Aorta (tissue), 5 donors: ENCODE measurements at regions not wholly inside any gene's neighbourhood (a gene's known extent, or its start where the extent isn't known, plus 50 kb on each side); places are given as distances from the start of the nearest gene placed in this dataset.
"Not testable (repeated sequence)": the region's sequence is repeated elsewhere in the genome, so short reads cannot be mapped to it uniquely, and the experiment has no call there.

Source experiments
- ATAC-seq: fragments of 200-7000 bp; cut with Tn5 transposase; one replicate; pipeline ENCODE4 v1.9.1; 2022; ENCODE audit warnings: moderate library complexity; ENCODE audit not compliant: low FRiP score
- DNase-seq, 2 donors: peaks; one replicate each; pipeline ENCODE4 v3.0.0-alpha.2; 2020
- H3K27ac ChIP-seq, 2 donors: one replicate each; pipeline ENCODE4 v1.5.1; 2013; ENCODE audit warnings: low read length in 2 of 2, mild to moderate bottlenecking in 2 of 2, moderate library complexity in 2 of 2, control low read depth in 1 of 2, inconsistent platforms in 1 of 2, low read depth in 1 of 2
- H3K27me3 ChIP-seq, 2 donors: one replicate each; pipeline ENCODE4 v1.6.1; 2013; ENCODE audit warnings: control low read depth in 1 of 2, low read length in 1 of 2, mild to moderate bottlenecking in 1 of 2, moderate library complexity in 1 of 2; ENCODE audit not compliant: insufficient read depth in 2 of 2, control insufficient read depth in 1 of 2
- H3K36me3 ChIP-seq, 2 donors: one replicate each; pipeline ENCODE4 v1.6.1; 2013; ENCODE audit warnings: control low read depth in 1 of 2, low read length in 1 of 2, mild to moderate bottlenecking in 1 of 2; ENCODE audit not compliant: insufficient read depth in 2 of 2, control insufficient read depth in 1 of 2
- H3K4me1 ChIP-seq, 2 donors: one replicate each; pipeline ENCODE4 v1.6.1; 2013; ENCODE audit warnings: low read length in 2 of 2, control low read depth in 1 of 2, mild to moderate bottlenecking in 1 of 2, moderate library complexity in 1 of 2; ENCODE audit not compliant: insufficient read depth in 2 of 2, control insufficient read depth in 1 of 2
- H3K4me3 ChIP-seq, 2 donors: one replicate each; pipeline ENCODE4 v1.5.1; 2013; ENCODE audit warnings: low read length in 2 of 2, control low read depth in 1 of 2, mild to moderate bottlenecking in 1 of 2
- H3K9me3 ChIP-seq: one replicate; pipeline ENCODE4 v1.6.1; 2013; ENCODE audit warnings: mild to moderate bottlenecking, low read length; ENCODE audit not compliant: control insufficient read depth
- WGBS, 2 donors: extraction: QIAGEN DNeasy Blood & Tissue Kit; methylation state at CpG; one replicate each; pipeline ENCODE4 v1.1.7; 2013; 5-methylcytosine and 5-hydroxymethylcytosine counted together
- intact Hi-C, 2 donors: fragments of 100-400 bp; cut with DNase I; formaldehyde crosslinking; loops; one replicate each; pipeline versions ENCODE4 v1.14.2 to v1.15.0; 2022
- donor health status: healthy with polysubstance abuse.
- donor health status: Bipolar disorder and iron deficiency.
- donor health status: DM: no; HTN: no; CAD: no.
- donor health status: DM: no; HTN: no; CAD: no.
- donor health status: DM: yes; HTN: yes; CAD: no.

DNA sequence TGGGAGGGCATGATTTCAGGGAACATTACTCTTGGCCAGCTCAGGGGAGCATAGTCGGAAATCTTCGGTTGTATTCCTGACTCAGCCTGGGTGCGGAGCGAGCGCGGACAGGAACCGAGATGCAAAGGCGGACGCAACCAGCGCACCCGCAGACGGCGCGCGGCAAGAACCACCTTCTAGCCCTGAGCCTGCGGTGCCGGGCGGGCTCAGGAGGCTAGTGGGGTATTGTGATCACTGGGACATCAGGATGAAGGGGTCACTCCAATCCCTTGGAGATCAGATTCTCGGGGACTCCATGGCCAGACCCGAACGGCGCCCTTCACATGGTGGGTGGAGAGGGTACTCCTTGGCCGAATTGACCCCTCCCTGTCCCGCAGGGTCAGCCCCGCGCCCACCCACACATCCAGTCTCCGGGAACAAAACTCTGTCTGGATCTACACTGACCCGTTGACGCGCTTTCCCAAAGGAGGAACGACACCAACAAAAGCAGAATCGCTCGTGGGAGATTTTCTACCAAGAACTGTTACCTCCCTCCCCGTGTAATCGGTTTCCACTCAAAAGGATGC is 730.5 kb downstream of the ZWINT start:
- Histone ChIP-seq H3K27me3 (no peaks in the 10 kb centered on the region), H3K36me3 (no peaks in the 10 kb centered on the region), H3K4me1 (no peaks in the 10 kb centered on the region), H3K9me3 (no peaks in the 10 kb centered on the region), H3K27ac (no peak overlapping the region), H3K4me3 (peak overlapping the region in 1 of 2 donors; percentile 29)
- intact Hi-C loops = no loop called here
- WGBS, 2 donors = 0 to 1% methylated on average over 35 of the region's 35 CpGs
- ATAC-seq (no peak), DNase-seq (no peak)

DNA sequence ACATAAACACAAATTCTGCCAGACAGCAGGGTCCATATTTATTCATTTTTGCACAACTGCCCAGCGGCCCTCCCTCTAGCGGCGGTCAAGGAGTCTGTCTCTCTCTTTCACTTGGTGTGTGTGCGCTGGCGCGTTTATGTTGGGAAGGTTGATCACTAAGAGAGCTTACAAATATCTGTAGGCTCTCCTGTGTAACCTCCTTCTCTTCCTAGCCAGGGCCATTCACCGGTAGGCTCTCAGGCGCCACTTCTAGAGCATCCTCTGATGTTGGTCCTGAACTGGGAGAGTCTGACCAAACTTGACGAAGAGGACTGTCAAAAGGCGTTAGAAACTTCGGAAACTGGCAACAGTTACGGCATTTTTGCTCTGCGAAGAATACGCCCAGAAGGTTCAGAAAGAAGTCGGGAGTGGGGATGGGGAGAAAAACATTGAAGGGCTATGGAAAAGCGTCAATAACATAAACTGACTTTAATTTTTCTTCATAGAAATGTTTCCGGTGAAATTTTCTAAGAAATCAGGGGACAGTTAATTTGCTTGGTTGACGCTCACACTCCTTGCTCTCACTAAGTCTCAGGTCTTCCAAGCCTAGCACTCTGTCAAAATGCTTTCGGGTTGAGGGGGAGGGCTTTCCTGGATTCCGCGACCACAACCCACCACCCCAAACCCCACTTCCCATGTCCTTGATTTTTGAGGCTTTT is 731.1 kb downstream of the ZWINT start:
- no peaks in the 10 kb centered on the region for H3K36me3 ChIP-seq
- DNase-seq (no peak), ATAC-seq (peak; percentile 49)
- intact Hi-C loops = no loop called here
- H3K27me3 ChIP-seq = no peaks in the 10 kb centered on the region
- no peak overlapping the region for H3K4me3 ChIP-seq
- no peak overlapping the region for H3K27ac ChIP-seq
- WGBS, 2 donors = 4% methylated on average over 21 of the region's 21 CpGs
- H3K9me3 ChIP-seq = no peaks in the 10 kb centered on the region
- H3K4me1 ChIP-seq = no peaks in the 10 kb centered on the region

DNA sequence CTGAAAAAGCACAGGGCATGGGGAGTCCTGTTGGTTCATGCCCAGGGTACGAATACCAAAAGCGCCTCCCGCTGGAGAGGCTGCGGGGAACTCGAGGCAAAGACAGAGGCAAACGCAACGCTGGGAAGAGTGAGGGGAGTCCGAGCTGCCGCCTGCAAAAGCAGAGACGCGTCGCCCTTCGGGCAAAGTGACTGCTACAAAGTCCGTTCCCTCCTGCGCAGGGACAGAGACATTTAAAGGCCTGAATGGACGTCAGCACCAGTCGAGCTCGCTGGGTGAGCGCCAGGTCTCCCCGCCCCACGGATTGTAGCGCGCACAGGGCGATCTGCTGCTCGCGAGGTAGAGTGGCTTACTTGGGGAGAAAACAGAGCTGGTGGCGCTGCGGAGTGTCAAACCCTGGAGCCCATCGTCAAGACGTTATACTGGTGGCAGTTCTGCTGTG is 732.8 kb downstream of the ZWINT start:
- no peak for ATAC-seq

DNA sequence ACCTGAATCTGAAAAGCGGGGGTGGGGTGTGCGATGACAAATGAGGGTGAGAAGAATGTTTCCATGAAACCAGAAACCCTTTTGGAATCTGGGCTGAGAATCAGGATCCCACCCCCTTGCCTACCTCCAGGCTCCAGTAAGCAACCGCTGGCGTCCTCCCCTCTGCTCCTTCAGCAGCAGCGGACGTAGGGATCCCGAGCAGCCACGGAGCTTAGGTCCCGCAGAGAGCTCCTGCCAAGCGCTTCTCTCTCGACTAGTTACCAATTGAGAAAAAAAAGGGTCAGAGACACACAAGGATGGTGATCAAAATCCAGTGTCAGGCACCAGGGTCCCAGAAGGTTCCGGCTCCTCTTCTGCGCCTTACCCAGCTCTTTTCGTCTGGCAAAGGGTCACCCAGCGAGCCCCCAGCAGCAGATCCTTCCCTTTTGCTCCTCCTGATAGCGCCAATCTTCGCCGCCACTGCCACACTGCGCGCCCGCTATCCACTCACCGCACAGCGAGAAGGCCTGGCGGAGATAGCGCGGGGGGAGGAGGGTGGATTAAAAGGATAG is 733.5 kb downstream of the ZWINT start:
- intact Hi-C loops = no loop called here
- Histone ChIP-seq H3K27ac (no peak overlapping the region), H3K27me3 (no peaks in the 10 kb centered on the region), H3K4me1 (no peaks in the 10 kb centered on the region), H3K36me3 (no peaks in the 10 kb centered on the region), H3K4me3 (no peak overlapping the region), H3K9me3 (no peaks in the 10 kb centered on the region)
- ATAC-seq (no peak), DNase-seq (no peak)
- WGBS, 2 donors = 3% methylated on average over 26 of the region's 26 CpGs

More for the DNA sequence above, 732.8 kb downstream of the ZWINT start:
- Histone ChIP-seq H3K9me3 (no peaks in the 10 kb centered on the region), H3K27me3 (no peaks in the 10 kb centered on the region), H3K36me3 (no peaks in the 10 kb centered on the region), H3K27ac (no peak overlapping the region), H3K4me1 (no peaks in the 10 kb centered on the region), H3K4me3 (no peak overlapping the region)
- intact Hi-C loops = no loop called here
- 1% methylated on average over 30 of the region's 30 CpGs for WGBS, 2 donors
- peak in 1 of 2 donors; percentile 34 for DNase-seq

DNA sequence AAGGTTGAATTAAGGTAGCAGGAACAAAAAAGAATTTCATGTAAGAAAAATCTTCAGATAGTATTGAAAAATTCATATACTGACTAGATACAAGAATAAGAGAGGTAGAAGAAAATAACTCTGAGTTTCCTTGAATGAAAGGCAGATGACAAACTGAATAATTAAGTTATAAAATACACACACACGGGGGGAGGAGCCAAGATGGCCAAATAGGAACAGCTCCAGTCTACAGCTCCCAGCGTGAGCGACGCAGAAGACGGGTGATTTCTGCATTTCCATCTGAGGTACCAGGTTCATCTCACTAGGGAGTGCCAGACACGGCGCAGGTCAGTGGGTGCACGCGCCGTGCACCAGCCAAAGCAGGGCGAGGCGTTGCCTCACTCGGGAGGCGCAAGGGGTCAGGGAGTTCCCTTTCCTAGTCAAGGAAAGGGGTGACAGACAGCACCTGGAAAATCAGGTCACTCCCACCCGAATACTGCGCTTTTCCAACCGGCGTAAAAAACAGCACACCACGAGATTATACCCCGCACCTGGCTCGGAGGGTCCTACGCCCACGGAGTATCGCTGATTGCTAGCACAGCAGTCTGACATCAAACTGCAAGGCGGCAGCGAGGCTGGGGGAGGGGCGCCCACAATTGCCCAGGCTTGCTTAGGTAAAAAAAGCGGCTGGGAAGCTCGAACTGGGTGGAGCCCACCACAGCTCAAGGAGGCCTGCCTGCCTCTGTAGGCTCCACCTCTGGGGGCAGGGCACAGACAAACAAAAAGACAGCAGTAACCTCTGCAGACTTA is 759.2 kb downstream of the ZWINT start:
- H3K4me1 ChIP-seq, intact Hi-C loops, H3K9me3 ChIP-seq, ATAC-seq, H3K4me3 ChIP-seq, H3K27me3 ChIP-seq, DNase-seq, H3K36me3 ChIP-seq, H3K27ac ChIP-seq: not testable (repeated sequence)
- WGBS, 2 donors = 1% methylated on average over 29 of the region's 29 CpGs

DNA sequence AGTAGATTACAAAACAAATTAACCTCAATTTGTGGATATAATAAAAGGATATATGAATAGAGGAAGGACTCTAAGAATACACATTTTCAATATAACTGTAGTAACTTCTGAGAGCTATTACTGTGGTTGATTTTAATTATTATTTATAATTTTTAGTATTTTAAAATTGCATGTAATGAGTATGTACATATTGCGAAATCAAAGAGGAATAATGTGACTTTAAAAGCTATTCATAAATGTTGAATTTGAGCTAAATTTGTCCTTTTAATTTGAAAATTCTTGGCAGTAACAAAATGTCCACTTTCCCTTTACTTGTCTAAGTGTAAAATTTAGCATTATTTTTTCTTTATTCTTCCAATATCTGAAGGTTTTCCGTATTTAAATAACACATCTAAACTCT is 750.6 kb upstream of the PCDH15 start:
- ATAC-seq = no peak
- intact Hi-C loops = no loop called here

DNA sequence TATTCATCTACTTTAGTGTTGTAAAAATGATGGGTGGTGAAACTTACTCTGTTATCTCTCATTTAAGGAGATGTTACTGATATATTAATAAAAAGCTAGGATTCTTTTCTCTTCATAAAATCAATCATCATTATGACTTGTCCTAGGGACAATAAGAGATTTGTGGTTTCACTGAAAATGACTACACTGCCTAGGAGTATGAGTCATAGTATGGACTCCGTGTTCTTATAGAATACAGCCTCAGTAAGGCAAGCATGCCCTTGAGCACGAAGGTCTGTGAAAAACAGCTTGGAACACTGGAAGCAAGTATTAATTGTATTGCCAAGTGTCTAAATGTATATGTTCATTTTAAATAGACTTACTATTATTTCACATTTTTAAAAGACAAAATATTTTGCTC is 749.2 kb upstream of the PCDH15 start:
- no peak for ATAC-seq
- Histone ChIP-seq H3K27ac (no peak overlapping the region), H3K4me3 (no peak overlapping the region), H3K9me3 (no peaks in the 10 kb centered on the region), H3K27me3 (no peaks in the 10 kb centered on the region), H3K36me3 (no peaks in the 10 kb centered on the region), H3K4me1 (no peaks in the 10 kb centered on the region)
- WGBS, 2 donors = 41 to 44% methylated on average over 2 of the region's 2 CpGs
- intact Hi-C loops = no loop called here
- DNase-seq = no peak

More for the DNA sequence above, 750.6 kb upstream of the PCDH15 start:
- H3K27ac ChIP-seq = no peak overlapping the region
- H3K27me3 ChIP-seq = no peaks in the 10 kb centered on the region
- H3K36me3 ChIP-seq = no peaks in the 10 kb centered on the region
- no peak for DNase-seq
- no peaks in the 10 kb centered on the region for H3K9me3 ChIP-seq
- 69 to 72% methylated on average over 2 of the region's 2 CpGs for WGBS, 2 donors
- no peak overlapping the region for H3K4me3 ChIP-seq
- H3K4me1 ChIP-seq = no peaks in the 10 kb centered on the region

DNA sequence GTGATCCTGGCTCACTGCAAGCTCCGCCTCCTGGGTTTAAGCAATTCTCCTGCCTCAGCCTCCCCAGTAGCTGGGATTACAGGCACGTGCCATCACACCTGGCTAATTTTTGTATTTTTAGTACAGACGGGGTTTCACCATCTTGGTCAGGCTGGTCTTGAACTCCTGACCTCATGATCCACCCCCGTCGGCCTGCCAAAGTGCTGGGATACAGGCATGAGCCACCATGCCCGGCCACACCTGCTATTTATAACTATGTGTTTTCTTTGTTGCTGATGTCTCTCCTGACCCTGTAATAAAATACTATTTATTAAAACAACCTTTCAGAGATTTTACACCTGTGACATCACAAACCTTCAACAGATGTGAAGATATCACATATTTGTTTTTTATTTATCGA is 736.5 kb upstream of the PCDH15 start:
- 83 to 86% methylated on average over 7 of the region's 7 CpGs for WGBS, 2 donors

More for the DNA sequence above, 736.5 kb upstream of the PCDH15 start:
- DNase-seq, H3K27ac ChIP-seq, H3K36me3 ChIP-seq, H3K4me3 ChIP-seq, ATAC-seq, H3K9me3 ChIP-seq, H3K27me3 ChIP-seq, intact Hi-C loops, H3K4me1 ChIP-seq: not testable (repeated sequence)
